ENCODE measurements at regions not wholly inside any gene's neighbourhood (a gene's known extent, or its start where the extent isn't known, plus 50 kb on each side); places are given as distances from the start of the nearest gene placed in this dataset.

DNA sequence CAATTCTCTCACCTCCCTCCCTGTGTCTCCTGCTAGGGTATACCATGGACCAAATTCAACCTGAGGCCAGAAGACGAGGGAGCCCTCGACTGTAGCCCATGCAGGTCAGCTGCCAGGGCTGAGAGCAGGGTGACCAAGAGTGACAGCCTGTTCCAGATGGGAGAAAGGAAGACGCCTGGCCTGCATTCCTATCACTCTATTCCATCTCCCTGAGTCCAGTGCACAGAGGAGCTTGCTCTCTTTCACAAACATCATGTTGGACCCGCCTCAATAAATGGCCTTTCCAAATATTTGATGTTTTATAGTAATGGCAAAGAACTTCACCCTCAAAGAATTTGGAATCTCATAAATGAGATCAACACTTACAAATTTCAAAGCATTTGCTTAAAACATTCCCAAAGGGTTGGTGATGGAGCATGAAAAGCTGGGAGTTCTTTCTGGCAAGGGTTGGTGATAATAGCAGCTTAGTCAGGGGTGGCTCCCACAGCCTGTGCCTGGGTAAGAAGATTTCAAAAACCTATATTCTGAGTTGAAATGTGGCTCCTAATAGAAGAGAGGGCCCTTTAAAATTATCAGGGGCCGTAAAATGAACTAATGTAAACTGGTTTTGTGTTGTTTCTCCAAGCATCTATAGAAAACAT is 393.1 kb downstream of the EFNA5 start:
- intact Hi-C loops (cut with DNase I), result no loop called here
- no peak overlapping the region for H3K9ac ChIP-seq (ENCODE audit: low read length in 3 of 3)

DNA sequence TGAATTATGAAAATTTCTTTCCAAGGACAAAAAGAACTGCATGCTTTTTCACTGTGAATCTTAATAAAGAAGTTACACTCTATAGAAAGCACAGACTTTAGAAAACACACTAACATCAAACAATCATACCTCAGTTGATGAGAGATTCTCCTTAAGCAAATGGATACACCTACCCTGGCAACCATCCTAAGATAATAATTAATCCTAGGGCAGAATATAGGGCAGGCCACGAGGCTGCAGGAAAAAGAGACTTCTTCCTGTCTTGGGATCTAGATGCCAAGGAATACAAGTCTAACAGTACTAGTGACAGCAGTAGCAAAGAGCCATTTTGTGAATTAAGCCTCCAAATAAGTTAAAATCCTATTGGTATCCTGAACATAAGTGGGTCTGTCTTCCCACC is 395.4 kb downstream of the EFNA5 start:
- FAIRE-seq, result no peak
- H3K4me3 ChIP-seq (ENCODE audit: low read length in 3 of 3), result no peak overlapping the region

More for the DNA sequence above, 393.1 kb downstream of the EFNA5 start:
- H3K27ac ChIP-seq (ENCODE audit: low read depth in 2 of 2, low read length in 2 of 2), result no peak overlapping the region
- H3K36me3 ChIP-seq (ENCODE audit: control insufficient read depth in 2 of 3, insufficient read depth in 3 of 3, low read length in 3 of 3), result no peaks in the 10 kb centered on the region
- H3K4me1 ChIP-seq (ENCODE audit: control insufficient read depth in 2 of 3, insufficient read depth in 2 of 3, low read depth in 1 of 3, low read length in 3 of 3), result no peaks in the 10 kb centered on the region
- H3K27me3 ChIP-seq (ENCODE audit: control insufficient read depth, insufficient read depth, low read length), result no peaks in the 10 kb centered on the region
- H3K9me3 ChIP-seq (ENCODE audit: control insufficient read depth in 2 of 3, insufficient read depth in 1 of 3, low read length in 3 of 3), result no peaks in the 10 kb centered on the region
- DNase-seq (peak in 1 of 5 donors; percentile 45), FAIRE-seq (no peak)
- TF ChIP-seq, protein P1, sequence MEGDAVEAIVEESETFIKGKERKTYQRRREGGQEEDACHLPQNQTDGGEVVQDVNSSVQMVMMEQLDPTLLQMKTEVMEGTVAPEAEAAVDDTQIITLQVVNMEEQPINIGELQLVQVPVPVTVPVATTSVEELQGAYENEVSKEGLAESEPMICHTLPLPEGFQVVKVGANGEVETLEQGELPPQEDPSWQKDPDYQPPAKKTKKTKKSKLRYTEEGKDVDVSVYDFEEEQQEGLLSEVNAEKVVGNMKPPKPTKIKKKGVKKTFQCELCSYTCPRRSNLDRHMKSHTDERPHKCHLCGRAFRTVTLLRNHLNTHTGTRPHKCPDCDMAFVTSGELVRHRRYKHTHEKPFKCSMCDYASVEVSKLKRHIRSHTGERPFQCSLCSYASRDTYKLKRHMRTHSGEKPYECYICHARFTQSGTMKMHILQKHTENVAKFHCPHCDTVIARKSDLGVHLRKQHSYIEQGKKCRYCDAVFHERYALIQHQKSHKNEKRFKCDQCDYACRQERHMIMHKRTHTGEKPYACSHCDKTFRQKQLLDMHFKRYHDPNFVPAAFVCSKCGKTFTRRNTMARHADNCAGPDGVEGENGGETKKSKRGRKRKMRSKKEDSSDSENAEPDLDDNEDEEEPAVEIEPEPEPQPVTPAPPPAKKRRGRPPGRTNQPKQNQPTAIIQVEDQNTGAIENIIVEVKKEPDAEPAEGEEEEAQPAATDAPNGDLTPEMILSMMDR (IDR thresholded peaks at IDR 0.05; ENCODE audit: borderline replicate concordance, extremely low read depth, insufficient read depth), result no peak
- no peak overlapping the region for H3K4me3 ChIP-seq (ENCODE audit: low read length in 3 of 3)

DNA sequence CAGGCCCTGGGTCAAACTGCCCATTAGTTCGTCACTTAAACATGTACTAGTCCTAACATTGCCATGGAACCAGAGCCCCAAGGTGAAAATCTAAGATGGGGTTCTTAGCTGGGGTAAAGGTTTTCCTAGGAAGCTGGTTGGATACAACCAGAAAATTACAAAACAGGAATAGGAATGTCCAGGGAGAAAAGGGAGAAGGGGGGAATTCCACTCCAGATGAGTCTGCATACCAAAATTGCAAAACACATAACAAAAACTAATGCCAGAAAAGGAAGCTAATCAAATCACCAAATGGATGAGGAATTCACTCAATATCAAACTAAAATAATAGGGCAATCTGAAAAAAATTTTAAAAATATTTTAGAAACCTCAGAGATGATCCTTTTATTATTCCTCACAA is 396.2 kb downstream of the EFNA5 start:
- H3K27ac ChIP-seq (ENCODE audit: low read depth in 2 of 2, low read length in 2 of 2), result no peak overlapping the region
- no peaks in the 10 kb centered on the region for H3K36me3 ChIP-seq (ENCODE audit: control insufficient read depth in 2 of 3, insufficient read depth in 3 of 3, low read length in 3 of 3)
- intact Hi-C loops (cut with DNase I), result no loop called here
- no peaks in the 10 kb centered on the region for H3K9me3 ChIP-seq (ENCODE audit: control insufficient read depth in 2 of 3, insufficient read depth in 1 of 3, low read length in 3 of 3)
- H3K9ac ChIP-seq (ENCODE audit: low read length in 3 of 3), result no peak overlapping the region
- no peaks in the 10 kb centered on the region for H3K4me1 ChIP-seq (ENCODE audit: control insufficient read depth in 2 of 3, insufficient read depth in 2 of 3, low read depth in 1 of 3, low read length in 3 of 3)
- H3K27me3 ChIP-seq (ENCODE audit: control insufficient read depth, insufficient read depth, low read length), result no peaks in the 10 kb centered on the region
- DNase-seq, result no peak
- FAIRE-seq, result no peak
- no peak overlapping the region for H3K4me3 ChIP-seq (ENCODE audit: low read length in 3 of 3)
- TF ChIP-seq, protein P1 (IDR thresholded peaks at IDR 0.05; ENCODE audit: borderline replicate concordance, extremely low read depth, insufficient read depth), result no peak

More for the DNA sequence above, 395.4 kb downstream of the EFNA5 start:
- no peak for DNase-seq
- TF ChIP-seq, protein P1 (IDR thresholded peaks at IDR 0.05; ENCODE audit: borderline replicate concordance, extremely low read depth, insufficient read depth), result no peak
- H3K27ac ChIP-seq (ENCODE audit: low read depth in 2 of 2, low read length in 2 of 2), result no peak overlapping the region
- no peaks in the 10 kb centered on the region for H3K27me3 ChIP-seq (ENCODE audit: control insufficient read depth, insufficient read depth, low read length)
- intact Hi-C loops (cut with DNase I), result no loop called here
- no peaks in the 10 kb centered on the region for H3K4me1 ChIP-seq (ENCODE audit: control insufficient read depth in 2 of 3, insufficient read depth in 2 of 3, low read depth in 1 of 3, low read length in 3 of 3)
- no peak overlapping the region for H3K9ac ChIP-seq (ENCODE audit: low read length in 3 of 3)
- no peaks in the 10 kb centered on the region for H3K36me3 ChIP-seq (ENCODE audit: control insufficient read depth in 2 of 3, insufficient read depth in 3 of 3, low read length in 3 of 3)
- H3K9me3 ChIP-seq (ENCODE audit: control insufficient read depth in 2 of 3, insufficient read depth in 1 of 3, low read length in 3 of 3), result no peaks in the 10 kb centered on the region

DNA sequence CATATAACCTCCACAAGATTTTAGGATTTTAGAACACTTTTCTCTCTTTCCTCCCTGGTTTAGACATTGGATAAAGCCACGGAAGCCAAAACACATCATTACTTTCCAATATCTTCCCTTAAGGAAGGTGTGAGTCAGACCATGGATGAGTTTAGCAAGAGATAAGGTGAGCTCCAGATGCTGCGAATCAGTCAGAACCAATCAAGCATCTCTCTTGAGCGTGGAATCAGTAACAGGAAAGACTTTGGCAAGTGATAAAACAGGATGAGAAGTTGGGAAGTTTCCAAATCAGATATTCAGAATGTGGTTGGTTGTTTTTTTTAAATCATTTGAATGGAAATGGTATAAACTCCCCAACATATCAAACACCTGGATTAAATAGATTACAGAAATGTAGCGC is 397.8 kb downstream of the EFNA5 start:
- no peaks in the 10 kb centered on the region for H3K27me3 ChIP-seq (ENCODE audit: control insufficient read depth, insufficient read depth, low read length)

More for the DNA sequence above, 397.8 kb downstream of the EFNA5 start:
- Histone ChIP-seq H3K27ac (ENCODE audit: low read depth in 2 of 2, low read length in 2 of 2) (no peak overlapping the region), H3K36me3 (ENCODE audit: control insufficient read depth in 2 of 3, insufficient read depth in 3 of 3, low read length in 3 of 3) (no peaks in the 10 kb centered on the region), H3K4me1 (ENCODE audit: control insufficient read depth in 2 of 3, insufficient read depth in 2 of 3, low read depth in 1 of 3, low read length in 3 of 3) (no peaks in the 10 kb centered on the region), H3K9ac (ENCODE audit: low read length in 3 of 3) (no peak overlapping the region), H3K4me3 (ENCODE audit: low read length in 3 of 3) (no peak overlapping the region), H3K9me3 (ENCODE audit: control insufficient read depth in 2 of 3, insufficient read depth in 1 of 3, low read length in 3 of 3) (no peaks in the 10 kb centered on the region)
- intact Hi-C loops (cut with DNase I), result no loop called here
- FAIRE-seq (no peak), DNase-seq (no peak)
- TF ChIP-seq, protein P1 (IDR thresholded peaks at IDR 0.05; ENCODE audit: borderline replicate concordance, extremely low read depth, insufficient read depth), result no peak
